A673 (cell line): ENCODE measurements at regions not wholly inside any gene's neighbourhood (a gene's known extent, or its start where the extent isn't known, plus 50 kb on each side); places are given as distances from the start of the nearest gene placed in this dataset.

Experiments used
- CTCF ChIP-seq: fragments of 300-800, 200-600 bp; sonication (generic); conservative IDR thresholded peaks from 2 replicates; pipeline ENCODE4 v1.5.1; 2017; ENCODE audit warnings: low read depth, mild to moderate bottlenecking, antibody characterized with exemption, low read length, moderate library complexity, mixed read lengths
- EZH2 ChIP-seq: fragments of 200-600 bp; sonication (generic); IDR thresholded peaks from 2 replicates; pipeline ENCODE4 v1.6.1; 2017; ENCODE audit warnings: borderline replicate concordance, low read depth, mild to moderate bottlenecking, mixed read lengths, antibody characterized with exemption, low read length; ENCODE audit not compliant: poor library complexity, severe bottlenecking

GRCh38 chr3:11915621-11916424 lies 69.1 kb upstream of the TAMM41 start:
- TF ChIP-seq CTCF, result no peak
- TF ChIP-seq EZH2, result no peak
